ENCODE measurements at regions not wholly inside any gene's neighbourhood (a gene's known extent, or its start where the extent isn't known, plus 50 kb on each side); places are given as distances from the start of the nearest gene placed in this dataset.
"Not testable (repeated sequence)": the region's sequence is repeated elsewhere in the genome, so short reads cannot be mapped to it uniquely, and the experiment has no call there.

- DNase-seq (ENCODE audit: low read depth), result no peak
Observed at GRCh38 chr2:3036432-3037125, 341.0 kb downstream of the EIPR1 start.

- no peak for DNase-seq (ENCODE audit: low read depth)
Observed at GRCh38 chr2:3035385-3036050, 342.1 kb downstream of the EIPR1 start.

GRCh38 chr2:3034856-3035255, 342.8 kb downstream of the EIPR1 start:
- DNase-seq (ENCODE audit: low read depth), result no peak

- no peak for DNase-seq (ENCODE audit: low read depth)
Observed at GRCh38 chr2:3034396-3034795, 343.2 kb downstream of the EIPR1 start.

- DNase-seq (ENCODE audit: low read depth), result no peak
Observed at GRCh38 chr2:3033315-3033714, 344.3 kb downstream of the EIPR1 start.

GRCh38 chr2:3030791-3031190, 346.8 kb downstream of the EIPR1 start:
- DNase-seq (ENCODE audit: low read depth), result not testable (repeated sequence)

- DNase-seq (ENCODE audit: low read depth), result no peak
Observed at GRCh38 chr2:3025984-3026383, 351.6 kb downstream of the EIPR1 start.

- no peak for DNase-seq (ENCODE audit: low read depth)
Observed at GRCh38 chr2:3025261-3025660, 352.4 kb downstream of the EIPR1 start.

GRCh38 chr2:3024401-3024935, 353.1 kb downstream of the EIPR1 start:
- DNase-seq (ENCODE audit: low read depth), result no peak

GRCh38 chr2:3023531-3023930, 354.1 kb downstream of the EIPR1 start:
- DNase-seq (ENCODE audit: low read depth), result no peak

- DNase-seq (ENCODE audit: low read depth), result no peak
Observed at GRCh38 chr2:3022841-3023372, 354.7 kb downstream of the EIPR1 start.

- no peak for DNase-seq (ENCODE audit: low read depth)
Observed at GRCh38 chr2:3021720-3022119, 355.9 kb downstream of the EIPR1 start.

- no peak for DNase-seq (ENCODE audit: low read depth)
Observed at GRCh38 chr2:3010001-3010400, 367.6 kb downstream of the EIPR1 start.

GRCh38 chr2:3009483-3009882, 368.1 kb downstream of the EIPR1 start:
- no peak for DNase-seq (ENCODE audit: low read depth)

- DNase-seq (ENCODE audit: low read depth), result no peak
Observed at GRCh38 chr2:3009005-3009404, 368.6 kb downstream of the EIPR1 start.

- no peak for DNase-seq (ENCODE audit: low read depth)
Observed at GRCh38 chr2:3008561-3008960, 369.1 kb downstream of the EIPR1 start.

- no peak for DNase-seq (ENCODE audit: low read depth)
Observed at GRCh38 chr2:3007135-3007534, 370.5 kb downstream of the EIPR1 start.

- DNase-seq (ENCODE audit: low read depth), result no peak
Observed at GRCh38 chr2:3005859-3006501, 371.6 kb downstream of the EIPR1 start.

- DNase-seq (ENCODE audit: low read depth), result no peak
Observed at GRCh38 chr2:3001615-3002560, 375.7 kb downstream of the EIPR1 start.

- no peak for DNase-seq (ENCODE audit: low read depth)
Observed at GRCh38 chr2:3000968-3001367, 376.6 kb downstream of the EIPR1 start.

- DNase-seq (ENCODE audit: low read depth), result no peak
Observed at GRCh38 chr2:3000125-3000524, 377.5 kb downstream of the EIPR1 start.

- no peak for DNase-seq (ENCODE audit: low read depth)
Observed at GRCh38 chr2:2998971-2999370, 378.6 kb downstream of the EIPR1 start.
